ENCODE measurements at regions not wholly inside any gene's neighbourhood (a gene's known extent, or its start where the extent isn't known, plus 50 kb on each side); places are given as distances from the start of the nearest gene placed in this dataset.
A peak's percentile ranks its signal among the peaks of the same experiment; 100 is the strongest.

DNA sequence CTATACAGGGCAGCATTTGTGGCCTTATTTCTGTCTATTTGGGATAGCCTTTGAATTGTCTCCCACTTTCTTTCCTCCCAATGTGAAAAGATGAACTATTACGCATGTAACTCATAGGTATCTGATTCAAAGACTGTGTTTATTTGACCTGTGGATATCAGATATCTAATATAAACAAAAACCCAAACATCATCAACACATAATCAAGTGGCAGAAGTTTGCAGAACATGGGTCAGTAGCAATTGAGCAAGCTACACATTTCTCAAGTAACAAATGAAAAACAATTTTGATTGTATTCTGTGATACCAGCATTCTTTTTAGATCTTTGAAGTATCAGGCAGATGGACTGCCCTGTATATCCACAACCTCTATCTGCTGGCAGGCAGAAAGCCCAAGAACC lies 490.5 kb upstream of the ADGRL2 start:
- intact Hi-C loops (cut with DNase I) = no loop called here
- DNase-seq = no peak
- Histone ChIP-seq H3K9me3 (no peaks in the 10 kb centered on the region), H3K27ac (no peak overlapping the region), H3K36me3 (no peaks in the 10 kb centered on the region), H3K27me3 (no peaks in the 10 kb centered on the region), H3K4me3 (no peak overlapping the region), H3K4me1 (no peaks in the 10 kb centered on the region)
- ATAC-seq = no peak
- TF ChIP-seq, protein P1, sequence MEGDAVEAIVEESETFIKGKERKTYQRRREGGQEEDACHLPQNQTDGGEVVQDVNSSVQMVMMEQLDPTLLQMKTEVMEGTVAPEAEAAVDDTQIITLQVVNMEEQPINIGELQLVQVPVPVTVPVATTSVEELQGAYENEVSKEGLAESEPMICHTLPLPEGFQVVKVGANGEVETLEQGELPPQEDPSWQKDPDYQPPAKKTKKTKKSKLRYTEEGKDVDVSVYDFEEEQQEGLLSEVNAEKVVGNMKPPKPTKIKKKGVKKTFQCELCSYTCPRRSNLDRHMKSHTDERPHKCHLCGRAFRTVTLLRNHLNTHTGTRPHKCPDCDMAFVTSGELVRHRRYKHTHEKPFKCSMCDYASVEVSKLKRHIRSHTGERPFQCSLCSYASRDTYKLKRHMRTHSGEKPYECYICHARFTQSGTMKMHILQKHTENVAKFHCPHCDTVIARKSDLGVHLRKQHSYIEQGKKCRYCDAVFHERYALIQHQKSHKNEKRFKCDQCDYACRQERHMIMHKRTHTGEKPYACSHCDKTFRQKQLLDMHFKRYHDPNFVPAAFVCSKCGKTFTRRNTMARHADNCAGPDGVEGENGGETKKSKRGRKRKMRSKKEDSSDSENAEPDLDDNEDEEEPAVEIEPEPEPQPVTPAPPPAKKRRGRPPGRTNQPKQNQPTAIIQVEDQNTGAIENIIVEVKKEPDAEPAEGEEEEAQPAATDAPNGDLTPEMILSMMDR (IDR thresholded peaks at IDR 0.05) = no peak

DNA sequence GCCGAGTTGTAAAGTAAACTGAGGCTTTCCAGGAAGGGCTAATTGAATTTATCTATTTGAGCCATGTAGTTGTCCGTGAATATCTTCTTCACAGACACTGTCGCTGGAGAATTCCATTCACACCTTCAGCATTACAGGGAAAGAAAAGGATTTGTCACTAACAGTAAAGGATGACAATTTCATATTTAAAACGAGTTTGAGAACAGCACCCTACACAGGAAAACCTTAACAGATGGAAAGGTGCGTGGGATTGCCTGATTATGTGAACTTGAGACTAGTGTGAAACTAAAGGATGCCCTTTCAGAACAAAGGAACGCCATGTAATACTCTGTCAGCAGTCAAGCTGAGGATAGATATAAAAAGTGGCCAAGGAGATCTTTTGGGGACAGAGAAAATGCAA lies 492.5 kb upstream of the ADGRL2 start:
- Histone ChIP-seq H3K4me3 (peak overlapping the region; percentile 50), H3K27ac (peak overlapping the region; percentile 39), H3K9me3 (no peaks in the 10 kb centered on the region), H3K36me3 (no peaks in the 10 kb centered on the region), H3K4me1 (no peaks in the 10 kb centered on the region), H3K27me3 (no peaks in the 10 kb centered on the region)
- TF ChIP-seq, protein P1 (IDR thresholded peaks at IDR 0.05) = no peak
- DNase-seq = no peak
- ATAC-seq = no peak
- intact Hi-C loops (cut with DNase I) = no loop called here

DNA sequence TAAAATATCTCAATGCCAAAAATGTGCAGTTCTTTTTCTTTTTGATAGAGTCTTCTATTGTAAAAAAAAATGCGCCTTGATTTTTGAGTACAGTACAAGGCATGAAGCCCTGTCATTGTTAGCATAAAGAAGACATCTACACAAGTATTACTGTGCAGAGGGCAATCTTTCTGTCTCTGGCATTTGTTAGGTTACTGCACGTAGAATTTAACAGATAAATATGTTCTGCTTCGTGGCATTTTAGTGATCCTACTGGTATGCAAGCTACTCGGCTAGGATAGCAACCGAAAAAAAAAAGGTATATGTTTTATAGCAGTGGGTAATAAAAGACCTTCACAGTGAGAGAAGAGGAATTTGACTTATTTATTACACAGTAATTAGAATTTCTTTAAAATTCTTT lies 492.9 kb upstream of the ADGRL2 start:
- H3K27ac ChIP-seq = peak overlapping the region; percentile 39

DNA sequence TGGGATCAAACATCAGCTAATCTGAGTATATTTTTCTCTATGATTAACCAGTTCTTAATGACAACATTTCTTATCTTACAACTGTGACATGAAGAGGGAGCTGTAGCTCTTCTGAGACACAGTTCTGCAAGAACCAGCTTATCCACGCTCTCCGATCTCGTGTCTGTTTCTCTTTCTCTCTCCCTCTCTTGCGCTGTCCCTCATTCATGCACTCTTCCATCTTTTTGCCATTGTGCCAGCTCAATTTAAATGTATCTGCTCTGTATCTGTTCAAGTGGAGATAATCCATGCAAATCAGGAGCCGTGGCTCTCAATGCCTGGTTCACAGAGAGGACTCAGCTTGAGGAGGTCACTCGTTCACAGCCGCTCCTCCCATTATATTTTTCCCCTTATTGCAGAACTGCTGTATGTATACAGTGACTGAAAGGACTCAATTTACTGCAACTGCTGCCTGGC lies 494.7 kb upstream of the ADGRL2 start:
- DNase-seq (no peak), ATAC-seq (peak; percentile 75)
- H3K4me1 ChIP-seq = no peaks in the 10 kb centered on the region
- no peaks in the 10 kb centered on the region for H3K36me3 ChIP-seq
- H3K27me3 ChIP-seq = no peaks in the 10 kb centered on the region
- peak overlapping the region; percentile 48 for H3K27ac ChIP-seq
- no peaks in the 10 kb centered on the region for H3K9me3 ChIP-seq
- intact Hi-C loops (cut with DNase I) = no loop called here
- TF ChIP-seq, protein P1 (IDR thresholded peaks at IDR 0.05) = peak; percentile 48
- H3K4me3 ChIP-seq = peak overlapping the region; percentile 50

More for the DNA sequence above, 492.9 kb upstream of the ADGRL2 start:
- H3K9me3 ChIP-seq = no peaks in the 10 kb centered on the region
- DNase-seq (no peak), ATAC-seq (no peak)
- no peaks in the 10 kb centered on the region for H3K27me3 ChIP-seq
- no peaks in the 10 kb centered on the region for H3K36me3 ChIP-seq
- peak overlapping the region; percentile 50 for H3K4me3 ChIP-seq
- intact Hi-C loops (cut with DNase I) = no loop called here
- no peaks in the 10 kb centered on the region for H3K4me1 ChIP-seq
- TF ChIP-seq, protein P1 (IDR thresholded peaks at IDR 0.05) = no peak

DNA sequence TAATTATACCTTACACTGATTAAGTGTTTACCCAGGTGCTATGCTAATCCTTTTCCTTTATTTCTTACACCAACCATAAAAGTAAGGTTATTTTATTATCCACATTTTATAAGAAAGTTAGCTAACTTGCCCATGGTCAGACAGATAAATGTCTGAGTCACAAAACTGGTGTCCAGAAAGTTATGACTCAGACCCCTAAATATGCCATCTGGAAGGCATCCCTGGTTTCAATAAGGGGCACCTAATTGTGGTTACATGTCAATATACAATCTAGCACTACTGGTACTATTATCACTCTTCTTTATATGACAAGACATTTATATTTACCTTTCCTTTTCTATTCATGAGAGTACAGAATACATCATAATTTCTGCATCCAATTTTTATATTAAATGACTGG lies 496.5 kb upstream of the ADGRL2 start:
- Histone ChIP-seq H3K9me3 (no peaks in the 10 kb centered on the region), H3K36me3 (no peaks in the 10 kb centered on the region), H3K27me3 (no peaks in the 10 kb centered on the region), H3K27ac (no peak overlapping the region), H3K4me1 (no peaks in the 10 kb centered on the region), H3K4me3 (no peak overlapping the region)
- TF ChIP-seq, protein P1 (IDR thresholded peaks at IDR 0.05) = no peak
- intact Hi-C loops (cut with DNase I) = no loop called here
- ATAC-seq (no peak), DNase-seq (no peak)

DNA sequence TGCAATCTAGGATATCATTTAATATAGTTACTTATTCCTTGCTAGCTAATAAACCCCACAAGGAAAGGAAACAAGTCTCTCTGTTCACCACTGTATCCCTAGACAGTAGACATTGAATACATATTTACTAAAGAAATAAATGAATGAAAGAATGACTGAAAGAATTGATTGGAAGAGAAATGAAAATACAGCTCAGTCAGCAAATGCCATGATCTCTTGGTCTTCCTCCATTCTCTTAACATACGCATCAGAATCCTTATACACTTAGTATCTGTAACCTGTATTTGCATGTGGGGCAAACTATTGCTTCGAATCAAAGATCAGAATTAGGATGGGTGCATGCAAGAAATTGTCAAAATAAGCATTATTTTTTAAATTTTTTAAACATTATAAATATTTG lies 500.8 kb upstream of the ADGRL2 start:
- no peak for ATAC-seq
- Histone ChIP-seq H3K9me3 (no peaks in the 10 kb centered on the region), H3K27ac (no peak overlapping the region), H3K4me3 (no peak overlapping the region), H3K4me1 (no peaks in the 10 kb centered on the region), H3K27me3 (no peaks in the 10 kb centered on the region), H3K36me3 (no peaks in the 10 kb centered on the region)
- TF ChIP-seq, protein P1 (IDR thresholded peaks at IDR 0.05) = no peak
- no peak for DNase-seq
- intact Hi-C loops (cut with DNase I) = no loop called here
